ENCODE measurements at regions not wholly inside any gene's neighbourhood (a gene's known extent, or its start where the extent isn't known, plus 50 kb on each side); places are given as distances from the start of the nearest gene placed in this dataset.

- Histone ChIP-seq H3K4me3 (no peak overlapping the region), H3K27ac (no peak overlapping the region), H3K4me1 (replicated peaks in 1 of 2) (peaks cover 10 to 27% of the 10 kb centered on the region in 2 donors)
- 10 to 85% (median 78%) methylated on average over 3 to 4 of the region's 4 CpGs; no CpG with 5 or more reads in 3 of the 10 experiments for WGBS, 10 experiments
- in situ Hi-C loops (cut with MboI; ENCODE audit: low pct_unique_long_range_greater_than_20kb in 2 of 9, low sequenced_read_pairs in 9 of 9, unreplicated experiment in 9 of 9), result loop anchor here in 1 of 9 experiments (25.0 kb wide), 1 partner anchor 234 kb away; no protein-coding TSS in a partner anchor
- peak; percentile 44 to 86 (median 72) for ATAC-seq (replicated peaks in 6 of 8)
Observed at GRCh38 chr1:95953015-95953414, 719.0 kb downstream of the RWDD3 start.

- peak in 5 of 8 experiments; percentile 39 to 82 (median 56) for ATAC-seq (replicated peaks in 6 of 8)
- H3K4me1 ChIP-seq (replicated peaks in 1 of 2), result peaks cover 10 to 27% of the 10 kb centered on the region in 2 donors
- in situ Hi-C loops (cut with MboI; ENCODE audit: low pct_unique_long_range_greater_than_20kb in 2 of 9, low sequenced_read_pairs in 9 of 9, unreplicated experiment in 9 of 9), result loop anchor here in 1 of 9 experiments (25.0 kb wide), 1 partner anchor 233 kb away; no protein-coding TSS in a partner anchor
- no peak overlapping the region for H3K4me3 ChIP-seq
- 29 to 86% (median 44%) methylated on average over 1 to 3 of the region's 3 CpGs for WGBS, 10 experiments
- H3K27ac ChIP-seq, result no peak overlapping the region
Observed at GRCh38 chr1:95954585-95954984, 720.6 kb downstream of the RWDD3 start.

- in situ Hi-C loops (cut with MboI; ENCODE audit: low pct_unique_long_range_greater_than_20kb in 2 of 9, low sequenced_read_pairs in 9 of 9, unreplicated experiment in 9 of 9), result loop anchor here in 1 of 9 experiments (25.0 kb wide), 1 partner anchor 231 kb away; no protein-coding TSS in a partner anchor
- Histone ChIP-seq H3K4me1 (replicated peaks in 1 of 2) (peaks cover 10 to 27% of the 10 kb centered on the region in 2 donors), H3K4me3 (no peak overlapping the region), H3K27ac (no peak overlapping the region)
- ATAC-seq (replicated peaks in 6 of 8), result no peak
Observed at GRCh38 chr1:95956215-95956614, 722.2 kb downstream of the RWDD3 start.

- in situ Hi-C loops (cut with MboI; ENCODE audit: low pct_unique_long_range_greater_than_20kb in 2 of 9, low sequenced_read_pairs in 9 of 9, unreplicated experiment in 9 of 9), result loop anchor here in 1 of 9 experiments (25.0 kb wide), 1 partner anchor 230 kb away; no protein-coding TSS in a partner anchor
- H3K4me3 ChIP-seq, result no peak overlapping the region
- no peak for ATAC-seq (replicated peaks in 6 of 8)
- H3K27ac ChIP-seq, result no peak overlapping the region
- 0 to 83% (median 75%) methylated on average over 1 of the region's 1 CpG; no CpG with 5 or more reads in 1 of the 10 experiments for WGBS, 10 experiments
- peaks cover 10 to 25% of the 10 kb centered on the region in 2 donors for H3K4me1 ChIP-seq (replicated peaks in 1 of 2)
Observed at GRCh38 chr1:95957748-95958147, 723.7 kb downstream of the RWDD3 start.

- Histone ChIP-seq H3K4me3 (no peak overlapping the region), H3K27ac (no peak overlapping the region), H3K4me1 (replicated peaks in 1 of 2) (no peaks in the 10 kb centered on the region)
- in situ Hi-C loops (cut with MboI; ENCODE audit: low pct_unique_long_range_greater_than_20kb in 2 of 9, low sequenced_read_pairs in 9 of 9, unreplicated experiment in 9 of 9), result loop anchor here in 1 of 9 experiments (25.0 kb wide), 1 partner anchor 220 kb away; no protein-coding TSS in a partner anchor
- ATAC-seq (replicated peaks in 6 of 8), result no peak
Observed at GRCh38 chr1:95966866-95967265, 732.9 kb downstream of the RWDD3 start.

GRCh38 chr1:95974586-95974985 lies 740.6 kb downstream of the RWDD3 start:
- no peak for ATAC-seq (replicated peaks in 6 of 8)
- H3K4me1 ChIP-seq (replicated peaks in 1 of 2), result no peaks in the 10 kb centered on the region
- no peak overlapping the region for H3K4me3 ChIP-seq
- H3K27ac ChIP-seq, result no peak overlapping the region
- in situ Hi-C loops (cut with MboI; ENCODE audit: low pct_unique_long_range_greater_than_20kb in 2 of 9, low sequenced_read_pairs in 9 of 9, unreplicated experiment in 9 of 9), result loop anchor here in 1 of 9 experiments (25.0 kb wide), 1 partner anchor 213 kb away; no protein-coding TSS in a partner anchor

GRCh38 chr1:95982711-95983110 lies 738.9 kb upstream of the PTBP2 start:
- H3K4me3 ChIP-seq, result no peak overlapping the region
- in situ Hi-C loops (cut with MboI; ENCODE audit: low pct_unique_long_range_greater_than_20kb in 2 of 9, low sequenced_read_pairs in 9 of 9, unreplicated experiment in 9 of 9), result no loop called here
- no peak for ATAC-seq (replicated peaks in 6 of 8)
- no peak overlapping the region for H3K27ac ChIP-seq
- peaks cover 5 to 16% of the 10 kb centered on the region in 2 donors for H3K4me1 ChIP-seq (replicated peaks in 1 of 2)

GRCh38 chr1:95983831-95984230 lies 737.8 kb upstream of the PTBP2 start:
- Histone ChIP-seq H3K27ac (no peak overlapping the region), H3K4me1 (replicated peaks in 1 of 2) (peaks cover 5 to 16% of the 10 kb centered on the region in 2 donors), H3K4me3 (no peak overlapping the region)
- in situ Hi-C loops (cut with MboI; ENCODE audit: low pct_unique_long_range_greater_than_20kb in 2 of 9, low sequenced_read_pairs in 9 of 9, unreplicated experiment in 9 of 9), result no loop called here
- ATAC-seq (replicated peaks in 6 of 8), result no peak

- peak in 5 of 8 experiments; percentile 93 to 98 (median 97) for ATAC-seq (replicated peaks in 6 of 8)
- 0 to 67% (median 29%) methylated on average over 1 of the region's 1 CpG; no CpG with 5 or more reads in 1 of the 10 experiments for WGBS, 10 experiments
- in situ Hi-C loops (cut with MboI; ENCODE audit: low pct_unique_long_range_greater_than_20kb in 2 of 9, low sequenced_read_pairs in 9 of 9, unreplicated experiment in 9 of 9), result no loop called here
- peaks cover 5 to 16% of the 10 kb centered on the region in 2 donors for H3K4me1 ChIP-seq (replicated peaks in 1 of 2)
- no peak overlapping the region for H3K4me3 ChIP-seq
- no peak overlapping the region for H3K27ac ChIP-seq
Observed at GRCh38 chr1:95984798-95985374, 736.7 kb upstream of the PTBP2 start.

GRCh38 chr1:95990033-95990432 lies 731.6 kb upstream of the PTBP2 start:
- Histone ChIP-seq H3K4me1 (replicated peaks in 1 of 2) (peaks cover 8% of the 10 kb centered on the region in 2 donors), H3K4me3 (no peak overlapping the region), H3K27ac (no peak overlapping the region)
- no peak for ATAC-seq (replicated peaks in 6 of 8)
- in situ Hi-C loops (cut with MboI; ENCODE audit: low pct_unique_long_range_greater_than_20kb in 2 of 9, low sequenced_read_pairs in 9 of 9, unreplicated experiment in 9 of 9), result no loop called here
- WGBS, 10 experiments, result 28 to 80% (median 63%) methylated on average over 1 to 2 of the region's 2 CpGs

GRCh38 chr1:95991787-95992520 lies 729.6 kb upstream of the PTBP2 start:
- in situ Hi-C loops (cut with MboI; ENCODE audit: low pct_unique_long_range_greater_than_20kb in 2 of 9, low sequenced_read_pairs in 9 of 9, unreplicated experiment in 9 of 9), result no loop called here
- H3K4me1 ChIP-seq (replicated peaks in 1 of 2), result peaks cover 0 to 4% of the 10 kb centered on the region in 2 donors
- peak; percentile 41 to 98 (median 69) for ATAC-seq (replicated peaks in 6 of 8)
- H3K27ac ChIP-seq, result no peak overlapping the region
- WGBS, 10 experiments, result 0 to 100% (median 39%) methylated on average over 1 to 2 of the region's 2 CpGs
- H3K4me3 ChIP-seq, result no peak overlapping the region

- in situ Hi-C loops (cut with MboI; ENCODE audit: low pct_unique_long_range_greater_than_20kb in 2 of 9, low sequenced_read_pairs in 9 of 9, unreplicated experiment in 9 of 9), result no loop called here
- no peak for ATAC-seq (replicated peaks in 6 of 8)
Observed at GRCh38 chr1:95994643-95995042, 726.9 kb upstream of the PTBP2 start.

GRCh38 chr1:96002201-96002600 lies 719.4 kb upstream of the PTBP2 start:
- 14 to 100% (median 95%) methylated on average over 2 of the region's 2 CpGs; no CpG with 5 or more reads in 2 of the 10 experiments for WGBS, 10 experiments
- Histone ChIP-seq H3K4me3 (no peak overlapping the region), H3K4me1 (replicated peaks in 1 of 2) (no peaks in the 10 kb centered on the region), H3K27ac (no peak overlapping the region)
- in situ Hi-C loops (cut with MboI; ENCODE audit: low pct_unique_long_range_greater_than_20kb in 2 of 9, low sequenced_read_pairs in 9 of 9, unreplicated experiment in 9 of 9), result no loop called here
- ATAC-seq (replicated peaks in 6 of 8), result no peak

More at GRCh38 chr1:95994643-95995042, 726.9 kb upstream of the PTBP2 start:
- H3K4me3 ChIP-seq, result no peak overlapping the region
- WGBS, 10 experiments, result 30 to 100% (median 90%) methylated on average over 1 of the region's 1 CpG; no CpG with 5 or more reads in 1 of the 10 experiments
- peaks cover 0 to 4% of the 10 kb centered on the region in 2 donors for H3K4me1 ChIP-seq (replicated peaks in 1 of 2)
- H3K27ac ChIP-seq, result no peak overlapping the region

Data from motor neuron (in vitro differentiated cells).